ENCODE measurements at regions not wholly inside any gene's neighbourhood (a gene's known extent, or its start where the extent isn't known, plus 50 kb on each side); places are given as distances from the start of the nearest gene placed in this dataset.

DNA sequence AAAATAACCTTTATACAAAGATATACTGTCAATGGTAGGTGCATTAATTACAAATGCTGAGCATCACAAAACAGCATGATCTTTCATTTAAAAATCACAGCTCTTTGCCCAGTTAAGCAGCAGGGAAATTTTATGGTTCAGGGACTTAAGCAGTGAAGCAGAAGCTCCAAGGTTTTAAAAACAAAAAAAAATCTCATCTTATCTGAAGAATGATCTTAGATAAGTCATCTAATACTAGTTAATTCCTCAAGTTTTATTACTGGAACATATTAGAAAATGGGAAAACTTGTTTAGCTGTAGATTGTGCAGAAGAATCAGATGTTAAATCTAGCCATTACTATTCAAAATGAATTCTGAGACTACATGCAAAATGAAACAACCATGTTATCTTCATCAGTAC lies 289.9 kb downstream of the GASK1B start:
- Histone ChIP-seq H3K27ac (ENCODE audit: low read depth in 1 of 2, low read length in 1 of 2) (no peak overlapping the region), H3K36me3 (ENCODE audit: control insufficient read depth in 4 of 4, insufficient read depth in 4 of 4, low read length in 4 of 4) (no peaks in the 10 kb centered on the region), H3K27me3 (ENCODE audit: control insufficient read depth in 3 of 3, insufficient read depth in 3 of 3, low read length in 2 of 3) (no peaks in the 10 kb centered on the region), H3K4me3 (no peak overlapping the region), H3K4me1 (ENCODE audit: control insufficient read depth in 5 of 5, insufficient read depth in 5 of 5, low read length in 5 of 5) (no peaks in the 10 kb centered on the region), H3K9me3 (ENCODE audit: control insufficient read depth in 4 of 4, insufficient read depth in 3 of 4, low read length in 3 of 4) (no peaks in the 10 kb centered on the region), H3K9ac (ENCODE audit: insufficient read depth in 1 of 2, low read length in 2 of 2) (no peak overlapping the region)
- TF ChIP-seq, protein P1, sequence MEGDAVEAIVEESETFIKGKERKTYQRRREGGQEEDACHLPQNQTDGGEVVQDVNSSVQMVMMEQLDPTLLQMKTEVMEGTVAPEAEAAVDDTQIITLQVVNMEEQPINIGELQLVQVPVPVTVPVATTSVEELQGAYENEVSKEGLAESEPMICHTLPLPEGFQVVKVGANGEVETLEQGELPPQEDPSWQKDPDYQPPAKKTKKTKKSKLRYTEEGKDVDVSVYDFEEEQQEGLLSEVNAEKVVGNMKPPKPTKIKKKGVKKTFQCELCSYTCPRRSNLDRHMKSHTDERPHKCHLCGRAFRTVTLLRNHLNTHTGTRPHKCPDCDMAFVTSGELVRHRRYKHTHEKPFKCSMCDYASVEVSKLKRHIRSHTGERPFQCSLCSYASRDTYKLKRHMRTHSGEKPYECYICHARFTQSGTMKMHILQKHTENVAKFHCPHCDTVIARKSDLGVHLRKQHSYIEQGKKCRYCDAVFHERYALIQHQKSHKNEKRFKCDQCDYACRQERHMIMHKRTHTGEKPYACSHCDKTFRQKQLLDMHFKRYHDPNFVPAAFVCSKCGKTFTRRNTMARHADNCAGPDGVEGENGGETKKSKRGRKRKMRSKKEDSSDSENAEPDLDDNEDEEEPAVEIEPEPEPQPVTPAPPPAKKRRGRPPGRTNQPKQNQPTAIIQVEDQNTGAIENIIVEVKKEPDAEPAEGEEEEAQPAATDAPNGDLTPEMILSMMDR (IDR thresholded peaks at IDR 0.05; ENCODE audit: control extremely low read depth, extremely low read depth): no peak
- DNase-seq (no peak), ATAC-seq (ENCODE audit: insufficient read depth, low FRiP score) (no peak)

GRCh38 chr4:157880761-157881160 lies 292.1 kb downstream of the GASK1B start:
- no peak overlapping the region for H3K9ac ChIP-seq (ENCODE audit: insufficient read depth in 1 of 2, low read length in 2 of 2)
- no peaks in the 10 kb centered on the region for H3K36me3 ChIP-seq (ENCODE audit: control insufficient read depth in 4 of 4, insufficient read depth in 4 of 4, low read length in 4 of 4)
- 68 to 74% methylated on average over 2 of the region's 2 CpGs for WGBS, 2 donors
- no peaks in the 10 kb centered on the region for H3K9me3 ChIP-seq (ENCODE audit: control insufficient read depth in 4 of 4, insufficient read depth in 3 of 4, low read length in 3 of 4)
- DNase-seq: no peak
- H3K4me1 ChIP-seq (ENCODE audit: control insufficient read depth in 5 of 5, insufficient read depth in 5 of 5, low read length in 5 of 5): no peaks in the 10 kb centered on the region
- H3K27me3 ChIP-seq (ENCODE audit: control insufficient read depth in 3 of 3, insufficient read depth in 3 of 3, low read length in 2 of 3): no peaks in the 10 kb centered on the region
- no peak overlapping the region for H3K27ac ChIP-seq (ENCODE audit: low read depth in 1 of 2, low read length in 1 of 2)
- H3K4me3 ChIP-seq: no peak overlapping the region
- no peak for ATAC-seq (ENCODE audit: insufficient read depth, low FRiP score)
- TF ChIP-seq, protein P1 (IDR thresholded peaks at IDR 0.05; ENCODE audit: control extremely low read depth, extremely low read depth): no peak

GRCh38 chr4:157854819-157855218 lies 318.0 kb downstream of the GASK1B start:
- no peak overlapping the region for H3K9ac ChIP-seq (ENCODE audit: insufficient read depth in 1 of 2, low read length in 2 of 2)
- DNase-seq (no peak), ATAC-seq (ENCODE audit: insufficient read depth, low FRiP score) (no peak)
- no peaks in the 10 kb centered on the region for H3K4me1 ChIP-seq (ENCODE audit: control insufficient read depth in 5 of 5, insufficient read depth in 5 of 5, low read length in 5 of 5)
- no peak overlapping the region for H3K4me3 ChIP-seq
- no peak overlapping the region for H3K27ac ChIP-seq (ENCODE audit: low read depth in 1 of 2, low read length in 1 of 2)
- H3K27me3 ChIP-seq (ENCODE audit: control insufficient read depth in 3 of 3, insufficient read depth in 3 of 3, low read length in 2 of 3): peaks cover 0 to 2% (median 0%) of the 10 kb centered on the region in 3 donors
- WGBS, 2 donors: 78 to 87% methylated on average over 5 of the region's 5 CpGs
- no peaks in the 10 kb centered on the region for H3K9me3 ChIP-seq (ENCODE audit: control insufficient read depth in 4 of 4, insufficient read depth in 3 of 4, low read length in 3 of 4)
- H3K36me3 ChIP-seq (ENCODE audit: control insufficient read depth in 4 of 4, insufficient read depth in 4 of 4, low read length in 4 of 4): no peaks in the 10 kb centered on the region
- TF ChIP-seq, protein P1 (IDR thresholded peaks at IDR 0.05; ENCODE audit: control extremely low read depth, extremely low read depth): no peak

GRCh38 chr4:157840648-157841047 lies 332.2 kb downstream of the GASK1B start:
- Histone ChIP-seq H3K9me3 (ENCODE audit: control insufficient read depth in 4 of 4, insufficient read depth in 3 of 4, low read length in 3 of 4) (no peaks in the 10 kb centered on the region), H3K4me3 (no peak overlapping the region), H3K9ac (ENCODE audit: insufficient read depth in 1 of 2, low read length in 2 of 2) (no peak overlapping the region), H3K4me1 (ENCODE audit: control insufficient read depth in 5 of 5, insufficient read depth in 5 of 5, low read length in 5 of 5) (no peaks in the 10 kb centered on the region), H3K27ac (ENCODE audit: low read depth in 1 of 2, low read length in 1 of 2) (no peak overlapping the region), H3K27me3 (ENCODE audit: control insufficient read depth in 3 of 3, insufficient read depth in 3 of 3, low read length in 2 of 3) (no peaks in the 10 kb centered on the region), H3K36me3 (ENCODE audit: control insufficient read depth in 4 of 4, insufficient read depth in 4 of 4, low read length in 4 of 4) (no peaks in the 10 kb centered on the region)
- DNase-seq: no peak
- no peak for ATAC-seq (ENCODE audit: insufficient read depth, low FRiP score)
- TF ChIP-seq, protein P1 (IDR thresholded peaks at IDR 0.05; ENCODE audit: control extremely low read depth, extremely low read depth): no peak

All from lung (tissue), 11 donors.